Activated T-helper 1 cell treated with anti-CD3 and anti-CD28 coated beads, Interleukin-12 subunit alpha, Interleukin-12 subunit beta, Interleukin-2, Interleukin-4 antibody, amounts not matched to agents 30 ng/mL and 10 ng/mL and 1 ng/mL, durations not matched to agents 14 hours and 24 hours and 36 hours (primary cell): ENCODE measurements at regions not wholly inside any gene's neighbourhood (a gene's known extent, or its start where the extent isn't known, plus 50 kb on each side); places are given as distances from the start of the nearest gene placed in this dataset.

Source experiments
- DNase-seq: peaks from one replicate; pipeline ENCODE4 v3.0.0; 2021; ENCODE audit warnings: low spot score
- H3K27ac Mint-ChIP-seq: one replicate; pipeline ENCODE4 v1.8.0; 2021; ENCODE audit warnings: mild to moderate bottlenecking, mixed read lengths
- H3K27me3 Mint-ChIP-seq: one replicate; pipeline ENCODE4 v1.8.0; 2022; ENCODE audit warnings: mild to moderate bottlenecking, moderate library complexity, mixed read lengths; ENCODE audit not compliant: insufficient read depth
- H3K36me3 Mint-ChIP-seq: one replicate; pipeline ENCODE4 v1.8.0; 2021; ENCODE audit warnings: low read depth, mixed read lengths
- H3K4me1 Mint-ChIP-seq: one replicate; pipeline ENCODE4 v1.8.0; 2021; ENCODE audit warnings: low read depth, mixed read lengths
- H3K4me3 Mint-ChIP-seq: one replicate; pipeline ENCODE4 v1.8.0; 2021; ENCODE audit warnings: mild to moderate bottlenecking, moderate library complexity, mixed read lengths
- H3K9me3 Mint-ChIP-seq: one replicate; pipeline ENCODE4 v1.8.0; 2021; ENCODE audit warnings: mixed read lengths
- intact Hi-C: fragments of 100-400 bp; cut with micrococcal nuclease; formaldehyde crosslinking; loops from one replicate; pipeline ENCODE4 v1.15.1; 2024

GRCh38 chr5:29882036-29882435 is 1311.5 kb upstream of the CDH6 start:
- H3K4me3 Mint-ChIP-seq: no peak overlapping the region
- no peaks in the 10 kb centered on the region for H3K27me3 Mint-ChIP-seq
- H3K4me1 Mint-ChIP-seq: no peaks in the 10 kb centered on the region
- H3K36me3 Mint-ChIP-seq: no peaks in the 10 kb centered on the region
- H3K27ac Mint-ChIP-seq: no peak overlapping the region
- intact Hi-C loops: no loop called here
- H3K9me3 Mint-ChIP-seq: peaks cover 22% of the 10 kb centered on the region
- no peak for DNase-seq

GRCh38 chr5:29879401-29879800 is 1314.1 kb upstream of the CDH6 start:
- no peak for DNase-seq
- Mint-ChIP-seq H3K4me3 (no peak overlapping the region), H3K4me1 (no peaks in the 10 kb centered on the region), H3K9me3 (peaks cover 26% of the 10 kb centered on the region), H3K27ac (no peak overlapping the region), H3K27me3 (no peaks in the 10 kb centered on the region), H3K36me3 (no peaks in the 10 kb centered on the region)
- intact Hi-C loops: no loop called here

- Mint-ChIP-seq H3K4me1 (no peaks in the 10 kb centered on the region), H3K27ac (no peak overlapping the region), H3K4me3 (no peak overlapping the region), H3K27me3 (no peaks in the 10 kb centered on the region), H3K36me3 (no peaks in the 10 kb centered on the region), H3K9me3 (peaks cover 26% of the 10 kb centered on the region)
- DNase-seq: no peak
- intact Hi-C loops: no loop called here
These were observed 1314.9 kb upstream of the CDH6 start for GRCh38 chr5:29878599-29878998.

GRCh38 chr5:29867155-29867554 is 1326.3 kb upstream of the CDH6 start:
- Mint-ChIP-seq H3K36me3 (no peaks in the 10 kb centered on the region), H3K27ac (no peak overlapping the region), H3K4me1 (no peaks in the 10 kb centered on the region), H3K27me3 (no peaks in the 10 kb centered on the region), H3K4me3 (no peak overlapping the region), H3K9me3 (peaks cover 13% of the 10 kb centered on the region)
- DNase-seq: no peak
- intact Hi-C loops: no loop called here

GRCh38 chr5:29853711-29854220 is 1339.7 kb upstream of the CDH6 start:
- H3K27ac Mint-ChIP-seq: no peak overlapping the region
- intact Hi-C loops: no loop called here
- peaks cover 26% of the 10 kb centered on the region for H3K9me3 Mint-ChIP-seq
- DNase-seq: no peak
- H3K36me3 Mint-ChIP-seq: no peaks in the 10 kb centered on the region
- H3K4me3 Mint-ChIP-seq: no peak overlapping the region
- H3K27me3 Mint-ChIP-seq: no peaks in the 10 kb centered on the region
- no peaks in the 10 kb centered on the region for H3K4me1 Mint-ChIP-seq

- no peaks in the 10 kb centered on the region for H3K36me3 Mint-ChIP-seq
- DNase-seq: no peak
- no peak overlapping the region for H3K27ac Mint-ChIP-seq
- peaks cover 27% of the 10 kb centered on the region for H3K9me3 Mint-ChIP-seq
- no peak overlapping the region for H3K4me3 Mint-ChIP-seq
- no peaks in the 10 kb centered on the region for H3K4me1 Mint-ChIP-seq
- intact Hi-C loops: no loop called here
- no peaks in the 10 kb centered on the region for H3K27me3 Mint-ChIP-seq
These were observed 1341.2 kb upstream of the CDH6 start for GRCh38 chr5:29852329-29852728.

GRCh38 chr5:29845206-29845605 is 1348.3 kb upstream of the CDH6 start:
- Mint-ChIP-seq H3K4me1 (no peaks in the 10 kb centered on the region), H3K9me3 (peaks cover 13% of the 10 kb centered on the region), H3K4me3 (no peak overlapping the region), H3K27ac (no peak overlapping the region), H3K27me3 (no peaks in the 10 kb centered on the region), H3K36me3 (no peaks in the 10 kb centered on the region)
- intact Hi-C loops: no loop called here
- DNase-seq: no peak

GRCh38 chr5:29833394-29833793 is 1360.1 kb upstream of the CDH6 start:
- intact Hi-C loops: no loop called here
- Mint-ChIP-seq H3K27ac (no peak overlapping the region), H3K4me1 (no peaks in the 10 kb centered on the region), H3K36me3 (no peaks in the 10 kb centered on the region), H3K27me3 (no peaks in the 10 kb centered on the region), H3K4me3 (no peak overlapping the region), H3K9me3 (peaks cover 10% of the 10 kb centered on the region)
- no peak for DNase-seq

GRCh38 chr5:29822521-29822920 is 1371.0 kb upstream of the CDH6 start:
- Mint-ChIP-seq H3K9me3 (peaks cover 5% of the 10 kb centered on the region), H3K4me1 (no peaks in the 10 kb centered on the region), H3K27me3 (no peaks in the 10 kb centered on the region), H3K36me3 (no peaks in the 10 kb centered on the region), H3K27ac (no peak overlapping the region), H3K4me3 (no peak overlapping the region)
- DNase-seq: no peak
- intact Hi-C loops: no loop called here

GRCh38 chr5:29811914-29812679 is 1381.4 kb upstream of the CDH6 start:
- H3K36me3 Mint-ChIP-seq: no peaks in the 10 kb centered on the region
- intact Hi-C loops: no loop called here
- no peaks in the 10 kb centered on the region for H3K4me1 Mint-ChIP-seq
- no peak overlapping the region for H3K4me3 Mint-ChIP-seq
- H3K9me3 Mint-ChIP-seq: peaks cover 15% of the 10 kb centered on the region
- no peaks in the 10 kb centered on the region for H3K27me3 Mint-ChIP-seq
- no peak overlapping the region for H3K27ac Mint-ChIP-seq
- DNase-seq: no peak

- Mint-ChIP-seq H3K9me3 (peaks cover 20% of the 10 kb centered on the region), H3K27me3 (no peaks in the 10 kb centered on the region), H3K27ac (no peak overlapping the region), H3K4me1 (no peaks in the 10 kb centered on the region), H3K36me3 (no peaks in the 10 kb centered on the region), H3K4me3 (no peak overlapping the region)
- intact Hi-C loops: no loop called here
- no peak for DNase-seq
These were observed 1387.7 kb upstream of the CDH6 start for GRCh38 chr5:29805804-29806203.

GRCh38 chr5:29800752-29801151 is 1392.7 kb upstream of the CDH6 start:
- no peaks in the 10 kb centered on the region for H3K4me1 Mint-ChIP-seq
- intact Hi-C loops: no loop called here

GRCh38 chr5:29796013-29796412 is 1397.5 kb upstream of the CDH6 start:
- Mint-ChIP-seq H3K4me1 (no peaks in the 10 kb centered on the region), H3K4me3 (no peak overlapping the region), H3K27ac (no peak overlapping the region), H3K27me3 (no peaks in the 10 kb centered on the region), H3K9me3 (peaks cover 7% of the 10 kb centered on the region), H3K36me3 (no peaks in the 10 kb centered on the region)
- intact Hi-C loops: no loop called here
- DNase-seq: no peak

More at GRCh38 chr5:29800752-29801151, 1392.7 kb upstream of the CDH6 start:
- no peak for DNase-seq
- Mint-ChIP-seq H3K36me3 (no peaks in the 10 kb centered on the region), H3K27ac (no peak overlapping the region), H3K27me3 (no peaks in the 10 kb centered on the region), H3K4me3 (no peak overlapping the region), H3K9me3 (peaks cover 8% of the 10 kb centered on the region)
